Stimulated activated CD8-positive, alpha-beta memory T cell treated with anti-CD3 and anti-CD28 coated beads, Interleukin-4, amount 100 ng/mL, for 24 hours (primary cell): ENCODE measurements at regions not wholly inside any gene's neighbourhood (a gene's known extent, or its start where the extent isn't known, plus 50 kb on each side); places are given as distances from the start of the nearest gene placed in this dataset.
"Not testable (repeated sequence)": the region's sequence is repeated elsewhere in the genome, so short reads cannot be mapped to it uniquely, and the experiment has no call there.

Source experiments
- DNase-seq: peaks from one replicate; pipeline ENCODE4 v3.0.0-alpha.2; 2020; ENCODE audit warnings: low read depth

DNA sequence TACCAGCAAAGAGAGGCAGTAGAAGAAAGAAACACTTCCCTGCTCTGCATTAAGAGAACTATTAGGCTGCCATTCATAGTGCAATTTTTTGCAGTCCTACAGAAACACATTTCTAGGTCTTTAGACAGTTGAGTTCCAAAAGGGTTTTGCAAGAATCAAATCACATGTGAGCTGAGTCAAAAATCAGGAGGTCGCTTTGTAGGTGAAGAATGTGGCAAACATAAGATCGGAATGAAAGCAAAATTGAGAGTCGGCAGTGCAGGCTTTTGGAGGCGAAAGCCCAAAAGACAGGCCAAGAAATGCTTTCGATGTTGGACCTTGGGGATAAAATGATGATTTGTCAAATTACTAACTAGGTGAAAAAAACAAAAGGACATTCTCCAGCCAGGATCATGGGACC is 213.5 kb upstream of the NRIP1 start:
- DNase-seq, result no peak

- no peak for DNase-seq
Observed at GRCh38 chr21:15278851-15279250, 214.1 kb upstream of the NRIP1 start.

DNA sequence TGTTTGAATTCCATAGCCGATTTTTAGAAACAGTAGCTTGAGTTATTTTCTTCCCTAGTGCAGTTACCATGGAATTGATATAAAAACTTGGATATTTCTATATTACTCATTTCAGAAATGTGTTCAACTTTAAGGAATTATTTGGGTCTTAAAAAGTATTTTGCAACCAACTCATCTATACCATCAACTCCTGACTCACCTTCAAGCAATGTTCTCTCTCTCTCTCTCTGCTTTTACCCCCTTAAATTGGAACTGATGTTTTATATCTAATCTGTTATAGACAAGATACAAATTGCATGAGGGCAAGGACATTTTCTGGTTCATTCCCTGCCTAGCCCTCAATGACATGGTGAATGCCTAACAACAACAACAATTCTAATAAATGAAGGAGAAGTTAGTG is 214.7 kb upstream of the NRIP1 start:
- no peak for DNase-seq

DNA sequence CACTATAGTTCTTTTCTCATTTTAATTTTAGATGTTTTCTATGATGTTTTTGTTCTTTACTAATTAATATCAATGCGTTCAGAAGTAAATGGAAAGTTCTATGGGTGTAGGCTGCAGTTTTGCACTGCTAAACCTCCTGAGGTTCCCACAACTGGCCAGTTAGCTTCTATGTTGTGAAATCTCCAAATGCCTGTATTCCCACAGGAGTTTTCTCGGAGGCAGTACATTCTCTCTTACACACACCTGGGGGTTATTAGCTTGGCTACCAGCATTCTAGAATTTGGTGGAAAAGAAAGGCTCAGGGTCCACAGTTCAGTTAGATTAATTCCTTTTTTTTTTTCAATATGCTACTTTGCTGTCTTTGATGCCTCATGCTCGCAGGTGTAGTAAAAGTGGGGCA is 216.9 kb upstream of the NRIP1 start:
- DNase-seq, result no peak

GRCh38 chr21:15282665-15283064 is 217.9 kb upstream of the NRIP1 start:
- DNase-seq, result no peak

GRCh38 chr21:15283138-15283537 is 218.3 kb upstream of the NRIP1 start:
- DNase-seq, result no peak

DNA sequence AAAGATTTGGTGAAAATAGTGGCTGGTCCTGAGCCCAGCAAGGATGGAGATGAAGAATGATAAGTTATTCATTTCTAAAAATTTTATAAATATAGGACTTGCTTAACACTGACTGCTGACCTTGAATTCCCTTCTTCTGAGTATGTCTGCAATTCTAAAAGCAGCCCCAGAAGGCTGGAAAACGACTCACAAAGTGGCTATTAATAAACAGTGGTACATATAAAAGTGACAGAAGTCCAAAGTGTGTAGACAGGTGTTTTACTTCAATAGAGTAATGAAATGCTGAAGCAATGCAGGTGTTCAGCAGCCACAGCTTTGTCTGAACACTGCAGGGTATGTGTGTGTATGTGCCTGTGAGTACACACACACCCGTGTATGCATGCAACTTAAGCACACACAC is 219.0 kb upstream of the NRIP1 start:
- DNase-seq, result no peak

GRCh38 chr21:15285556-15285955 is 220.8 kb upstream of the NRIP1 start:
- DNase-seq, result no peak

- DNase-seq, result no peak
Observed at GRCh38 chr21:15289246-15289645, 224.4 kb upstream of the NRIP1 start.

- DNase-seq, result no peak
Observed at GRCh38 chr21:15289896-15290841, 225.4 kb upstream of the NRIP1 start.

GRCh38 chr21:15291621-15292266 is 226.9 kb upstream of the NRIP1 start:
- no peak for DNase-seq

GRCh38 chr21:15293240-15293639 is 228.4 kb upstream of the NRIP1 start:
- no peak for DNase-seq

- DNase-seq, result no peak
Observed at GRCh38 chr21:15295875-15296274, 231.1 kb upstream of the NRIP1 start.

- DNase-seq, result no peak
Observed at GRCh38 chr21:15297824-15298223, 233.0 kb upstream of the NRIP1 start.

GRCh38 chr21:15298306-15298705 is 233.5 kb upstream of the NRIP1 start:
- no peak for DNase-seq

- DNase-seq, result not testable (repeated sequence)
Observed at GRCh38 chr21:15298755-15299154, 234.0 kb upstream of the NRIP1 start.

- DNase-seq, result no peak
Observed at GRCh38 chr21:15300131-15300530, 235.3 kb upstream of the NRIP1 start.

DNA sequence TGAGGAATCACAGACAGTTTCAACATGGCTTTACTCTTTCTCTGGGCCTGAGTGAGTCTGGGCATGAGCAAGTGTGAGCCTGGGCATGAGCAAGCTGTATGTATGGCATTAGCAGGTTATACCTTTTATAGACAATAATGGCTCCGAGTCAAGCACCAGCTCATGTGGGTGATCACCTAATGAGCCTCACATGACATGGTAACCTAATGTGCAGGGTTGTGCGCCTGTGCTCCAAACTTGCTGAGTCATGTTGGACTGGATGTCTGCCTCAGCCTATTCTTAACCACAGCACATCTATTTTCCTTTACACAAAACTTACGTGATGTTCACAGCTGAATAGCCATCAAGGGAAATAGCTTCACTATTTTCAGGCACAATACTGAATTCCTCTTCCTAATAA is 236.2 kb upstream of the NRIP1 start:
- DNase-seq, result no peak

GRCh38 chr21:15301736-15302135 is 236.9 kb upstream of the NRIP1 start:
- no peak for DNase-seq

DNA sequence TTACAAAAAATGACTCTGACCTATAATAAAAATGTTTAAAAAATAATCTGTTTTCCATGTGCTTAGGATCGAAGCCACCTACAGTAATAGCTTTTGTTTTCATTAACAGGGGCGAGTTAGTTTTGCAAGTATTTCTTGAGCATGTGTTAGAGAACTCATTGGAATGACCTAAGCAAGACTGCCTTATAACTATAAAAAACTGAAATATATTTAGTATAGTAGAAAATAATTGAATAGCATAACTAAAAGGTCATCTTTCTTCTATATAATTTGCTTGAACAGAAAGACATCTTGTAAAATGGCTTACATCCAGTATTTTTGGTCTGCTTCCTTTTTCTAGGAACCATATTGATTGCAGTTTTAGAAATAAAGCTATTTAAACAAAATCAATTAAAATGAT is 241.5 kb upstream of the NRIP1 start:
- DNase-seq, result no peak

DNA sequence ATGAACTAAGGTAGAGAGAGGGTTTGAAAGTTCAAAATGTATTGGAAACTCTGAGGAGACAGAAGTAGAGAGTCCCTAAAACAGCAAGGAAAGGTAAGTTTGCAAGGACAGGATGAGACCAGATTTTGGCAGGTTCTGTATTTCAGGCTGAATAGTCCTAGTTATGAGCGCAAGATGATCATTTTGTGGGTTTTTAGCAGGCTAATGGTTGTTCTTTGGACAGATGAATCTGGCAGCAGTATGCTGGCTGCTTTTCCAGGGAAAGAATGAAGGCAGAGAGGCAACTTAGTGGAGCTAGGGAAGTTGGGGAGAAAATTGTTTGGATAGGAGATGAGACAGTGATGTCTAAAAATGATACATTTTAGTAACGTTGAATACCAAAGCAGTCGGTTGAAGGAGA is 243.5 kb upstream of the NRIP1 start:
- DNase-seq, result no peak

GRCh38 chr21:15309022-15309590 is 244.3 kb upstream of the NRIP1 start:
- no peak for DNase-seq

DNA sequence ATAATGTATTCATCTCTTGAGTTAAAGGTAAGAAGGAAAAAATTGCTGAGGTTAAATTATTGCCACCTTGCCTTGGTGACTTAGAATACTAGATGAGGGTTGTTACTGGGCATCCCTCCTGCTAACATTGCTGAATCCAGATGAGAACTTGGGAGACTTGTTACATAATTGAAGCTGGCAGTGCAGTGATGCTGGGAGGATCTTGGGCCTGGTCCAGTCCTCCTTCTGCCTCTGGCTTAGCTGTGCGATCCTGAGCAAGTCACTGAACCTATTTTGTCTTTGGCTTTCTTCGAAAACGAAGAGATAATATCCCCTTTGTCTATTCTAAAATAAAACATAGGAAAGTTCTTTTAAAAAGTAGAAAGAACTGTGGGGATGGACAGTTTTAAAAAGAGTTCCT is 244.9 kb upstream of the NRIP1 start:
- DNase-seq, result no peak
